PC-3 (cell line): ENCODE measurements at regions not wholly inside any gene's neighbourhood (a gene's known extent, or its start where the extent isn't known, plus 50 kb on each side); places are given as distances from the start of the nearest gene placed in this dataset.

Source experiments
- ATAC-seq: fragments of 200-7000 bp; cut with Tn5 transposase; 2 replicates; pipeline ENCODE4 v1.9.1; 2020; ENCODE audit warnings: mild to moderate bottlenecking, moderate library complexity
- BruUV-seq: library from RNA; stranded (reverse); fragments of 400-500 nt; replicated peaks from 2 replicates; lab custom pipeline; 2021; lab: Mats Ljungman, UMichigan
- CTCF ChIA-PET: fragments of 300-600 bp; sonication (Branson Sonifier 250); formaldehyde crosslinking; loops from one replicate; lab custom pipeline; 2022; ENCODE audit warnings: antibody characterized with exemption; lab: Charles Lee
- POLR2A ChIA-PET: fragments of 300-600 bp; sonication (Branson Sonifier 250); formaldehyde crosslinking; loops from one replicate; lab custom pipeline; 2022; ENCODE audit warnings: antibody characterized with exemption; ENCODE audit not compliant: unreplicated experiment; lab: Charles Lee
- DNase-seq: peaks from one replicate; pipeline ENCODE4 v3.0.0-alpha.2; 2015
- H2AFZ ChIP-seq: fragments of 300-600 bp; sonication (generic); 2 replicates; pipeline ENCODE4 v1.6.0; 2016; ENCODE audit warnings: antibody characterized with exemption, low read length
- H3F3A ChIP-seq: fragments of 300-600 bp; sonication (generic); one replicate; pipeline ENCODE4 v1.6.0; 2017; ENCODE audit warnings: antibody characterized with exemption, low read length, control low read depth, mild to moderate bottlenecking; ENCODE audit not compliant: unreplicated experiment
- H3K27ac ChIP-seq: fragments of 300-600 bp; sonication (generic); 2 replicates; pipeline ENCODE4 v1.5.1; 2016; ENCODE audit warnings: mild to moderate bottlenecking, low read length
- H3K27me3 ChIP-seq: fragments of 300-600 bp; sonication (generic); 2 replicates; pipeline ENCODE4 v1.6.1; 2016; ENCODE audit warnings: low read length, mixed read lengths
- H3K36me3 ChIP-seq: fragments of 300-600 bp; sonication (generic); 2 replicates; pipeline ENCODE4 v1.6.1; 2016; ENCODE audit warnings: low read depth, mixed run types, low read length, mixed read lengths
- H3K4me1 ChIP-seq: fragments of 300-600 bp; sonication (generic); 2 replicates; pipeline ENCODE4 v1.5.1; 2016; ENCODE audit warnings: low read length; ENCODE audit not compliant: insufficient read depth
- H3K4me2 ChIP-seq: fragments of 300-600 bp; sonication (generic); 2 replicates; pipeline ENCODE4 v1.6.0; 2016; ENCODE audit warnings: low read length
- H3K4me3 ChIP-seq: fragments of 300-600 bp; sonication (generic); 2 replicates; pipeline ENCODE4 v1.5.1; 2016; ENCODE audit warnings: mild to moderate bottlenecking, low read length, mixed read lengths
- H3K79me2 ChIP-seq: fragments of 300-600 bp; sonication (generic); 2 replicates; pipeline ENCODE4 v1.6.1; 2017; ENCODE audit warnings: low read length, mixed read lengths
- H3K9ac ChIP-seq: fragments of 300-600 bp; sonication (generic); 2 replicates; pipeline ENCODE4 v1.6.0; 2016; ENCODE audit warnings: mild to moderate bottlenecking, low read length
- H3K9me2 ChIP-seq: fragments of 300-600 bp; sonication (generic); replicated peaks from 2 replicates; pipeline ENCODE4 v1.6.1; 2016; ENCODE audit warnings: mixed run types, low read length, mixed read lengths
- H3K9me3 ChIP-seq: fragments of 300-600 bp; sonication (generic); 2 replicates; pipeline ENCODE4 v1.6.1; 2016; ENCODE audit warnings: low read length, mixed read lengths
- H4K20me1 ChIP-seq: fragments of 300-600 bp; sonication (generic); 2 replicates; pipeline ENCODE4 v1.6.1; 2016; ENCODE audit warnings: low read length, mixed read lengths
- EZH2 ChIP-seq: fragments of 300-600 bp; sonication (generic); IDR thresholded peaks from one replicate; pipeline ENCODE4 v1.6.1; 2017; ENCODE audit warnings: antibody characterized with exemption, mild to moderate bottlenecking, low read length; ENCODE audit not compliant: unreplicated experiment
- EZH2phosphoT487 ChIP-seq: fragments of 300-600 bp; sonication (generic); IDR thresholded peaks from 2 replicates; pipeline ENCODE4 v1.6.1; 2018; ENCODE audit warnings: mild to moderate bottlenecking, antibody characterized with exemption, low read length, borderline replicate concordance
- intact Hi-C: fragments of 100-400 bp; cut with micrococcal nuclease; formaldehyde crosslinking; loops from 2 replicates; pipeline ENCODE4 v1.9.0; 2023
- TF ChIP-seq, protein P1 (sequence below): fragments of 300-600 bp; sonication (generic); conservative IDR thresholded peaks from 2 replicates; pipeline ENCODE4 v1.5.1; 2017; ENCODE audit warnings: antibody characterized with exemption, low read depth, mild to moderate bottlenecking, low read length

DNA sequence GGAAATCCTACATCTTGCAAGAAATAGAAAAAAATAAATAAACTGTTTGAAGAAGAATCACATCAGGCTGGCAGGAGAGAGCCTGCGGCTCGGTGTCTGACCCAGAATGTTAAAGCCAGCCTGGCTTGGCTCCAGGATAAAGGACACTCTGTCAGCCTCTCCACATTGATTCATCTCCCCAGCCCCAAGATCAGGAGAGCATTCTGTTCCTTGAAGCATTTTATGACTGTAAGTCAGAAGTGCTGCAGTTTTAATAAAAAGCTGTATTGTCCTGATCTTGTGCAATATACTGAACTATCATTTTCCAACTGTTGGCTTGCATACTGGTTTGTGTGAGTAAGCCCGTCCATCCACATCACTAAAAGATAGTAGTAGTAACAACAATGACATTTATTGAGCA, 426.6 kb downstream of the HAPSTR1 start:
- Histone ChIP-seq H3K4me2 (no peak overlapping the region), H2AFZ (no peak overlapping the region), H3K4me1 (no peaks in the 10 kb centered on the region), H3K79me2 (no peaks in the 10 kb centered on the region), H3K27me3 (no peaks in the 10 kb centered on the region), H3K36me3 (no peaks in the 10 kb centered on the region), H3K27ac (no peak overlapping the region), H3K9ac (no peak overlapping the region), H3F3A (no peaks in the 10 kb centered on the region), H3K9me3 (no peaks in the 10 kb centered on the region), H4K20me1 (no peaks in the 10 kb centered on the region), H3K4me3 (no peak overlapping the region), H3K9me2 (no peaks in the 10 kb centered on the region)
- DNase-seq (no peak), ATAC-seq (no peak)
- ChIA-PET CTCF (no interaction called here), POLR2A (no interaction called here)
- intact Hi-C loops: no loop called here
- no TSS peak for BruUV-seq
- TF ChIP-seq EZH2phosphoT487: no peak
- TF ChIP-seq, protein P1, sequence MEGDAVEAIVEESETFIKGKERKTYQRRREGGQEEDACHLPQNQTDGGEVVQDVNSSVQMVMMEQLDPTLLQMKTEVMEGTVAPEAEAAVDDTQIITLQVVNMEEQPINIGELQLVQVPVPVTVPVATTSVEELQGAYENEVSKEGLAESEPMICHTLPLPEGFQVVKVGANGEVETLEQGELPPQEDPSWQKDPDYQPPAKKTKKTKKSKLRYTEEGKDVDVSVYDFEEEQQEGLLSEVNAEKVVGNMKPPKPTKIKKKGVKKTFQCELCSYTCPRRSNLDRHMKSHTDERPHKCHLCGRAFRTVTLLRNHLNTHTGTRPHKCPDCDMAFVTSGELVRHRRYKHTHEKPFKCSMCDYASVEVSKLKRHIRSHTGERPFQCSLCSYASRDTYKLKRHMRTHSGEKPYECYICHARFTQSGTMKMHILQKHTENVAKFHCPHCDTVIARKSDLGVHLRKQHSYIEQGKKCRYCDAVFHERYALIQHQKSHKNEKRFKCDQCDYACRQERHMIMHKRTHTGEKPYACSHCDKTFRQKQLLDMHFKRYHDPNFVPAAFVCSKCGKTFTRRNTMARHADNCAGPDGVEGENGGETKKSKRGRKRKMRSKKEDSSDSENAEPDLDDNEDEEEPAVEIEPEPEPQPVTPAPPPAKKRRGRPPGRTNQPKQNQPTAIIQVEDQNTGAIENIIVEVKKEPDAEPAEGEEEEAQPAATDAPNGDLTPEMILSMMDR: no peak
- no peak for TF ChIP-seq EZH2

DNA sequence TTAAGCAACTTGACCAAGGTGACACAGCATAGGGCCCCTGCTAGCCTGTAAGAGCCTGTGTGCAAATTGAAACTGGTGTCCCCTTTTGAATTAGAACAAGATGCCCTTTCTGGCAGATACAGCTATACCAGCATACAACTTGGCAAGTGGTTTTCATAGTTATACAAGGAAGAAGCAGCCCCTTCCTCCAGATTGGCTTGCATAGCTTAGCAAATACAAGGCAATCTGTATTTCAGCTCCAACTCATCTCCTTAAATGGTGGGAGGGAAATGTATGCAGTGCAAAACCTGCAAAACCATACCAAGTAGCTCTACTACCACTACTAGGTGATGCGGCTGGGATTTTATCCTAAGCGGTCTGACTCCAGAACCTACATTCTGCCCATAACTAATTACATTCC, 427.1 kb downstream of the HAPSTR1 start:
- Histone ChIP-seq H3K79me2 (no peaks in the 10 kb centered on the region), H3K4me1 (no peaks in the 10 kb centered on the region), H3K27me3 (no peaks in the 10 kb centered on the region), H3K9me2 (no peaks in the 10 kb centered on the region), H3K4me2 (no peak overlapping the region), H4K20me1 (no peaks in the 10 kb centered on the region), H2AFZ (no peak overlapping the region), H3K9me3 (no peaks in the 10 kb centered on the region), H3K4me3 (no peak overlapping the region), H3K9ac (no peak overlapping the region), H3F3A (no peaks in the 10 kb centered on the region), H3K36me3 (no peaks in the 10 kb centered on the region), H3K27ac (no peak overlapping the region)
- ChIA-PET CTCF (no interaction called here), POLR2A (no interaction called here)
- ATAC-seq (no peak), DNase-seq (no peak)
- BruUV-seq: no TSS peak
- TF ChIP-seq, protein P1: no peak
- TF ChIP-seq EZH2phosphoT487 (no peak), EZH2 (no peak)
- intact Hi-C loops: no loop called here

DNA sequence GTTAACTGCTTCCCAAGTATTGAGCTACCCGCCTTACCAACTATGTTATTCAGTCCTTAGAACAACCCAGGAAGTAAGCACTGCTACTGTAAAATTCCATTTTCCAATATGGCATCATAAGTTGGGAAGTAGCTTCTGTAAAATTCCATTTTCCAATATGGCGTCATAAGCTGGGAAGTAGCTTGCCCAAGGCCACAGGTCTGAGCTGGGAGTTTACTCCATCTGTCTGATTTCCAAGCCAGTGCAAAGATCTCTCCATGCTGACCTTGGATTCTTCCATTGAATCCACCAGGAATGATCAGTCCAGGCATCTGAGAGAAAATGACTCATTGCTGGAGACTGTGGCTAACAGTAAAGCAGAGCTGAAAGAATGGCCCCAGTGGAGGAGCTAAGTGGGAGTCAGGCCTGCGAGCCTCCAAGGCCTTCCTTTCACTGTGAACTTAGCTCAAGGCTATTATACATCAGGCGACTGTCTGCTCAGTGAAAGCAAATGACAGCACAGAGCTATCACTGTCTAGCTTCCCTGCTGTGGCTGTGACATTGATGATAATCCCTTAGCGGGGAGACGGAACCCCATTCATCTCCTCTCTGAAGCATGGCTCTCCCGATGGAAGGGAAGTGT, 430.4 kb downstream of the HAPSTR1 start:
- CTCF ChIA-PET: no interaction called here
- H3K79me2 ChIP-seq: no peaks in the 10 kb centered on the region
- no peaks in the 10 kb centered on the region for H3K27me3 ChIP-seq
- ATAC-seq (no peak), DNase-seq (no peak)
- no peaks in the 10 kb centered on the region for H3K4me1 ChIP-seq
- TF ChIP-seq EZH2phosphoT487: no peak
- TF ChIP-seq, protein P1: no peak
- no peak for TF ChIP-seq EZH2
- H3K9me2 ChIP-seq: no peaks in the 10 kb centered on the region
- H3K4me2 ChIP-seq: no peak overlapping the region
- no peak overlapping the region for H3K9ac ChIP-seq
- H4K20me1 ChIP-seq: no peaks in the 10 kb centered on the region
- no peak overlapping the region for H3K4me3 ChIP-seq
- intact Hi-C loops: no loop called here
- POLR2A ChIA-PET: no interaction called here
- no TSS peak for BruUV-seq
- H3F3A ChIP-seq: no peaks in the 10 kb centered on the region
- no peaks in the 10 kb centered on the region for H3K36me3 ChIP-seq
- H2AFZ ChIP-seq: no peak overlapping the region
- no peak overlapping the region for H3K27ac ChIP-seq
- no peaks in the 10 kb centered on the region for H3K9me3 ChIP-seq
